Islet of Langerhans (tissue), 1 donor: ENCODE measurements at regions not wholly inside any gene's neighbourhood (a gene's known extent, or its start where the extent isn't known, plus 50 kb on each side); places are given as distances from the start of the nearest gene placed in this dataset.
"Not testable (repeated sequence)": the region's sequence is repeated elsewhere in the genome, so short reads cannot be mapped to it uniquely, and the experiment has no call there.

ENCODE experiments used
- FAIRE-seq: peaks from one replicate; lab custom pipeline; 2011; peaks lifted over from hg19 to GRCh38; lab: Jason Lieb, UNC

- no peak for FAIRE-seq
These were observed 1138.4 kb downstream of the TBL1XR1 start for GRCh38 chr3:176058856-176059255.

GRCh38 chr3:176055836-176056235 is 1141.4 kb downstream of the TBL1XR1 start:
- FAIRE-seq = no peak

DNA sequence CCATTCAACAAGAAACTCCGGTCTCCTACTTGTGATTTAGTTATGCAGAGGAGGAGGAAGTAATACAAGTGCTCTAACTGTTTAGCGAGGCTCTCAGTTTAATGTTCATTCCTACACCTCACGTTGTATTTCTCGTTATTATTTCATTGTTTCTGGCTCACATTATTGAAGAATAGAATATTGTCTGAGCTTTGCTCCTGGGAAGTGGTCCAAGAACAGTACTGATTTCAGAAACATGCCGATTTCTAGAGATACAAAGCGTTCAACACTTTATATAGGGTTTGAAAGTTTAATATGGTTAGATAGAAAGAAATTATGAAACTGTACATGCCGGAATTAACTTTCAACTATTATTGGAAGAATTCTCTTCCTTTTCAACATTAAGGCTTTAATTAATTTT is 1145.5 kb downstream of the TBL1XR1 start:
- no peak for FAIRE-seq

- FAIRE-seq = no peak
These were observed 1150.6 kb downstream of the TBL1XR1 start for GRCh38 chr3:176046703-176047102.

GRCh38 chr3:176041812-176042211 is 1155.5 kb downstream of the TBL1XR1 start:
- no peak for FAIRE-seq

GRCh38 chr3:176041185-176041584 is 1156.1 kb downstream of the TBL1XR1 start:
- FAIRE-seq = no peak

DNA sequence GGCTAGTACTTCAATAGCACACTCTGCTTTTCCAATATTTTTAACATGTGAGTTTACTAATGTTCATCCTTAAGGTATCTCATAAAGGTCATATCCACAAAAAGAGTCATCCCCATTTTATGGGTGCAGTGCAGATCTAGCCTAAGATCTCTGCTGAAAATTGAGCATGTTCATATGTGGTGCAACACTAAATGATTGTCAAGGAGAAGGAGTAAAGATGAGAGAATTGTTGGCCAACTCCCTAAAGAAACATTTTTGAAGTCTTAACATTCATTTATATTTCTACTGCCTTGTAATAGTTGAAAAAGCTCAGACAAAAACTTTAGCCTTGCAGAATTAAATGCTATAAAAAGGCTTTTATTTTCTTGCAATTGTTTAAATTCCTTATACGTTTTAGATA is 1159.6 kb downstream of the TBL1XR1 start:
- no peak for FAIRE-seq

- no peak for FAIRE-seq
These were observed 1165.2 kb downstream of the TBL1XR1 start for GRCh38 chr3:176032043-176032442.

DNA sequence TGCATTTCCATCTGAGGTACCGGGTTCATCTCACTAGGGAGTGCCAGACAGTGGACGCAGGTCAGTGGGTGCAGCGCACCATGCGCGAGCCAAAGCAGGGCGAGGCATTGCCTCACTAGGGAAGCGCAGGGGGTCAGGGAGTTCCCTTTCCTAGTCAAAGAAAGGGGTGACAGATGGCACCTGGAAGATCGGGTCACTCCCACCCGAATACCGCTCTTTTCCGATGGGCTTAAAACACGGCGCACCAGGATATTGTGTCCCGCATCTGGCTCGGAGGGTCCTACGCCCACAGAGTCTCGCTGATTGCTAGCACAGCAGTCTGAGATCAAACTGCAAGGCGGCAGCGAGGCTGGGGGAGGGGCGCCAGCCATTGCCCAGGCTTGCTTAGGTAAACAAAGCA is 1157.1 kb downstream of the NAALADL2 start:
- FAIRE-seq = not testable (repeated sequence)

- not testable (repeated sequence) for FAIRE-seq
These were observed 1156.1 kb downstream of the NAALADL2 start for GRCh38 chr3:176015228-176015627.

DNA sequence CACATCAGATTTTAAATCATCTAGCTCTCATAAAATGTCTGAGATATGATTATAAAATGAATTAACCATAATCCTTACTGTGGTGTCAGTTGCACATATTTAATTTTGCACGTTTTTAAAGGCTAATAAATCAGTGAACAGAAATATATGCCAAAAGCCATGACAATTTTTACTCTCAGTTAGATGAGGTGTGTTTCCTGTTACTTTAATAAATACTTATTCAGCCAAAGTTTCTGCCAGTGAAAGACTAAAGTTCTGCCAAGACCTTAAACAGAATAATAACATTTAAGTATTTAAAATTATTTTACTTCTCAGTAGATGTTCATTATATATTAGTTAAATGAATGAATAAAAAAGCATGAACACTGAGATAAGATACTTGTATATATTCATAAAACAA is 1150.1 kb downstream of the NAALADL2 start:
- no peak for FAIRE-seq

DNA sequence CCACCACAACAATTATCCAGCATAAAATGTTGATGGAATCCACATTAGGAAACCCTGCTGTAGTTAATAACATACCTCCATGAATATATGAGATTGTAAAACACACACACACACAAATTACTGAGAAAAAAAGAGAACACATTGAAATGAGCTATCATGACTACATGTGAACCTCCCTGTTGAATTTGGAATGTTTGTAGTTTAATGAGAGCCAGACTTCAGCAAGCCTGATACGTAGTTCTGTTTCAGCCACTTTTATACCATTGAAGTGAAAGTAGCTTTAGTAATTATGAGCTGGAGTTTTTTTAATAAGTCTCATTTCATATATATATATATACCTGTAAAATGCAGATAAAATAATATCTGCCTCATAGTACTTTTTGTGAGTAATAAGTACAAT is 1146.4 kb downstream of the NAALADL2 start:
- FAIRE-seq = no peak

DNA sequence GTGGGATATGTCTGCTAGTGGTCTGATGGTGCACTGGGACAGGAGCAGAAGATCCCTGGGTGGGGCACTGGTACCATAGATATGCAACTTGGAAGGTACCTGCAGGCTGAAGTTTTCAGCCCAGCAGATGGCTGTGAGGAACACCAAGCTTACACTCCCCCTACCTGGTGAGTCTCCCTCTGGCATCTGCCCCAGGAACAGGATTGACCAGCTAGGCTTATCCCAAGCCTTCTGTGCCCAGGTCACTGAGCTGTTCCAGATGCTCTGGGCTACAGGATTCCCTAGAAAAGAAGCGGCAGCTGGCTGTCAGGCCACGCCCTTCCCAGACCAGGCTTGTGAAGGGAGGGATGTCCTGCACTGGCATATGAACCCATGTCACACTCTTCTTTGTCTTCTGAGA is 1130.0 kb downstream of the NAALADL2 start:
- no peak for FAIRE-seq

GRCh38 chr3:175988401-175988800 is 1129.3 kb downstream of the NAALADL2 start:
- no peak for FAIRE-seq

DNA sequence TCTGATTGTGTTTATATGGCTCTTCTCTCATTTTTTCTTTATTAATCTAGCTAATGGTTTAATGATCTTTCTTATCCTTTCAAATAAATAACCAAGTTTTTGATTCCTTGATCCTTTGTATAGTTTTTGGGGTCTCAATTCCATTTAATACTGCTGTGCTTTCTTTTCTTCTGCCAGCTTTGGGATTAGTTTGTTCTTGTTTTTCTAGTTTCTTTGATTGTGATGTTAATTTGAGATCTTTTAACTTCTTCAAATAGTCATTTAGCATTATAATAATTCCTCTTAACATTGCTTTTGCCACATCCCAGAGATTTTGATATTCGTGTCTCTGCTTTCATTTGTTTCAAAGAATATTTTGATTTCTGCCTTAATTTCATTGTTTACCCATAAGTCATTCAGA is 1126.6 kb downstream of the NAALADL2 start:
- no peak for FAIRE-seq

- FAIRE-seq = no peak
These were observed 1124.2 kb downstream of the NAALADL2 start for GRCh38 chr3:175983379-175983778.

DNA sequence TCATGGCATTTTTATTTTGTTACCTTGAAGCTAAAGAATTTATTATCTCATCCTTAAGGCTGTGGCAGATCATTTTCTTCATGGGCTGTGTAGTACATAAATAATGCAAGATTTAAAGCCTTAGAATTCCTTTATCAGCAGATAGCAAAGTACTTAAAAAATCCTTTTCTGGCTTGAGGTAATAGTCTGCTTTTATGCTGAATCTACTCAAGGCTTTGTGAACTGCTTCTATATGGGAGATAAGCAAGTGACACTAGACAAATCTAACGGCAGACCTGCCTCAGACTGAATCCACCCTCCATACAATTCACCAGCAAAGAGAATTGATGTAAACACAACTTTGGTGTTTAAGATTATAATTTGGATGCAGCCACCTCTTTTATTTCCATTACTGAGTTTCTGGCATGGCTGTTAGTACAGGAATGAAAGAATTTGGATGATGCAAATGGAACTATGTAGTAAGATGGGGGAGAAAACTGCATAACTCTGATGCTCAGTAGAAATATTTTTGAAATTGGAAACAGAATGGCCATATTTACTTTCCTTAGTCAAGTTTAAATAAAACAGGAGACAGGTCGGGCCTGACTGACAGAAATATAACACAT is 1121.5 kb downstream of the NAALADL2 start:
- FAIRE-seq = no peak

DNA sequence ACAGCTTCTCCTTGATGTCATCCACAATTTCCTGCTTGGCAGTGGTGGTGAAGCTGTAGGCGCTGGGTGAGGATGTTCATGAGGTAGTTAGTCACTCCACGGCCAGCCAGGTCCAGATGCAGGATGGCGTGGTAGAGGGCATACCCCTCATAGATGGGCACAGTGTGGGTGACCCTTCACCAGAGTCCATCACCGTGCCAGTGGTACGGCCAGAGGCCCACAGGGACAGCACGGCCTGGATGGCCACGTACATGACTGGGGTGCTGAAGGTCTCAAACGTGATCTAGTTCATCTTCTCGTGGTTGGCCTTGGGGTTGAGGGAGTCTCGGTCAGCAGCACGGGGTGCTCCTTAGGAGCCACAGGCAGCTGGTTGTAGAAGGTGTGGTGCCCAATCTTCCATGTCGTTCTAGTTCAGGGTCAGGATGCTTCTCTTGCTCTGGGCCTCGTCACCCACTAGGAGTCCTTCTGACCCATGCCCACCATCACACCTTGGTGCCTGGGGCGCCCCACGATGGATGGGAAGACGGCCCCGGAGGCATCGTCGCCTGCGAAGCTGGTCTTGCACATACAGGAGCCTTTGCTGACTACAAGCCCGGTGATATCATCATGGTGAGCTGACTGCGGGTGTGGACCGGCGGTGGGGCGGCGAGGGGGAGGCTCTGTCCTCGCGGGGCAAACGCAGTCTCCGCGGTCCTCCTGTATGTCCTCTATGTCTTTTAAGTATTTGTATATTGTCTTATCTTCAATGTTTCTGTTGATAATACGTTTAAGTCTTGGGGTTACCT is 1119.0 kb downstream of the NAALADL2 start:
- FAIRE-seq = no peak

DNA sequence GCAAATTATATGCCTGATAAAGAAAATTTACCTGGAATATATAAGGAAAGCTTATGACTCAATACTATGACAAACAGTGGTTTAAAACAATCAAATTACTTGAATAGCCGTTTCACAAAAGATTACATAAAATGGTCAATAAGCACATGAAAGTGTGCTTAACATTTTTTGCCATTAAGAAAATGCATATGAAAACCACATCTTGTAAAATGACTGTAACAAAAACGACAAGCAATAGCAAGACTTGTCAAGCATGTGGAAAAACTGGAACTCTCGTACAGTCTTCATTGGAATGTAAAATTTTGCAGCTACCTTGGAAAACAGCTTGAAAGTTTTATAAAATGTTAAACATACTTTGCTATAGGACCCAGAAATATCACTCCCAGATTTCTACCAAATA is 1110.3 kb downstream of the NAALADL2 start:
- no peak for FAIRE-seq

GRCh38 chr3:175965036-175965435 is 1105.9 kb downstream of the NAALADL2 start:
- FAIRE-seq = no peak

GRCh38 chr3:175957427-175957826 is 1098.3 kb downstream of the NAALADL2 start:
- no peak for FAIRE-seq

DNA sequence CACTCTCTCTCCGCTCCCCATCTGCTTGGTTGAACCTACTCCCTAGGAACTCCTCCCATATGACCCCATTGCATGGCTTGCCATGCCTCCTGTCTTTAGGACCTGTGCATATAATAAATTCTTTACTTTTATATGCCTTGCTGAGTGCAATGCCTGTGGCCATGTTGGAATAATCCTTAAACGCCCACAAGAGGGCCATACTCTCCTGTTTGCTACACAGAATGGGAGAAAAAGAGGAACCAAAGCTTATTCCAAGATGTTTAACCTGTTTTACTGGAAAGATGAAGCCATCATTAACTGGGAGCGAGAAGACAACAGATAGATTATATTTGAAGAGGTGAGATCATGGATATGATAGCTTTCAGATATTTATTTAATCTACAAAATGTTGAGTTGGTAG is 1097.8 kb downstream of the NAALADL2 start:
- no peak for FAIRE-seq

DNA sequence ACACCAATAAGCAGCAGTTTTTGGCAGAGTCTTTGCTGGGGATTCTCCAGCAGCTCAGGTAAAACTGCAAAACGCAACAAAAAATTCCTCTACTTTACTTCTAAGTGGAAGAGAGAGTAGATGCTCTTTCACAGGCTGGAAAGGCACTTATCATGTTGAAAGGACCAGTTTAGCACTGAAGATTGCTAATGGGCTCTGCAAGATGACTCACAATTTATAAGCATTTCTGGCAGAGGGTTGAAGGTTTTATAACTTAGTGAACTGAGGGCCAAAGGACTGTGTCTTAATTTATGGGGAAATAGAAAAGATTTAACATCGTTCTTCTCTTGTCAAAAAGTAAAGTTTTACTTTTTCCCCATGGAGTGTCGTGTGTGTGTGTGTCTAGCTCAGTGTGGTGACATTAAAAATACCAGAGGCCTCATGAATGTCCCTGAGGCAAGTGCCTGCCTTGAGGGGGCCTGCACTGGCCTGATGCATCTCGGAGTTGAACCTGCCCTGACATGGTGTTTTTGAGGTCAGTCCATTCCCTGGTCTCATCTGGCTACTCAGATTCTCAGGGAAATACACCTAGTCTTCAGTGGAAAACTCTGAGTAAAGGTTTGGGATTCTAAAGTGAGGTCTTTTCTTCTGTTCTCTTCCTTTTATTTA is 1092.0 kb downstream of the NAALADL2 start:
- FAIRE-seq = no peak

DNA sequence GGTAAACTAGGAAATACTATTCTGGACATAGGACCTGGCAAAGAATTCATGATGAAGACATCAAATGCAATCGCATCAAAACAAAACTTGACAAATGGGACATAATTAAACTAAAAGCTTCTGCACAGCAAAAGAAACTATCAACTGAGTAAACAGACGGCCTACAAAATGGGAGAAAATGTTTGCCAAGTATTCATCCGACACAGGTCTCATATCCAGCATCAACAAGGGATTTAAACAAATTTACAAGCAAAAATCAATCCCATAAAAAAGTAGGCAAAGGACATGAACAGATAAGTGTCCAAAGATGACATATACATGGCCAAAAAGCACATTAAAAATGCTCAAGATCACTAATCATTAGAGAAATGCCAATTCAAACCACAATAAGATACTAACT is 1088.9 kb downstream of the NAALADL2 start:
- no peak for FAIRE-seq
